Subcutaneous abdominal adipose tissue (tissue), 5 donors: ENCODE measurements at regions not wholly inside any gene's neighbourhood (a gene's known extent, or its start where the extent isn't known, plus 50 kb on each side); places are given as distances from the start of the nearest gene placed in this dataset.

Source experiments
- H3K27ac ChIP-seq: one replicate; pipeline ENCODE4 v1.7.0; 2013; ENCODE audit warnings: low read depth, mild to moderate bottlenecking, inconsistent platforms, low read length, moderate library complexity
- H3K27me3 ChIP-seq, 5 donors: one replicate each; pipeline ENCODE4 v1.7.0; 2013; ENCODE audit warnings: low read length in 5 of 5, inconsistent platforms in 1 of 5; ENCODE audit not compliant: control insufficient read depth in 5 of 5, insufficient read depth in 4 of 5
- H3K36me3 ChIP-seq, 5 donors: one replicate each; pipeline ENCODE4 v1.7.0; 2013; ENCODE audit warnings: low read length in 5 of 5; ENCODE audit not compliant: control insufficient read depth in 5 of 5, insufficient read depth in 5 of 5
- H3K4me1 ChIP-seq, 5 donors: one replicate each; pipeline ENCODE4 v1.7.0; 2013; ENCODE audit warnings: low read length in 5 of 5, mild to moderate bottlenecking in 3 of 5, moderate library complexity in 1 of 5; ENCODE audit not compliant: control insufficient read depth in 5 of 5, insufficient read depth in 5 of 5
- H3K4me3 ChIP-seq, 5 donors: one replicate each; pipeline ENCODE4 v1.7.0; 2013; ENCODE audit warnings: low read length in 5 of 5, low read depth in 1 of 5
- H3K9ac ChIP-seq, 5 donors: one replicate each; pipeline ENCODE4 v1.7.0; 2013; ENCODE audit warnings: low read length in 5 of 5, mild to moderate bottlenecking in 4 of 5, moderate library complexity in 3 of 5
- H3K9me3 ChIP-seq, 5 donors: one replicate each; pipeline ENCODE4 v1.7.0; 2013; ENCODE audit warnings: low read length in 5 of 5; ENCODE audit not compliant: control insufficient read depth in 5 of 5
- donor health status: healthy.
- donor health status: healthy.
- donor health status: healthy.
- donor health status: healthy.
- donor health status: healthy.

GRCh38 chr2:181389524-181389923 lies 67.7 kb upstream of the ITGA4 start:
- no peaks in the 10 kb centered on the region for H3K9me3 ChIP-seq
- H3K27me3 ChIP-seq: no peaks in the 10 kb centered on the region
- peaks cover 0 to 3% (median 0%) of the 10 kb centered on the region in 5 donors for H3K4me1 ChIP-seq
- no peak overlapping the region for H3K27ac ChIP-seq
- no peaks in the 10 kb centered on the region for H3K36me3 ChIP-seq
- no peak overlapping the region for H3K4me3 ChIP-seq
- no peak overlapping the region for H3K9ac ChIP-seq

- H3K4me1 ChIP-seq: peaks cover 0 to 6% (median 0%) of the 10 kb centered on the region in 5 donors
- H3K27me3 ChIP-seq: no peaks in the 10 kb centered on the region
- H3K36me3 ChIP-seq: no peaks in the 10 kb centered on the region
- no peak overlapping the region for H3K27ac ChIP-seq
- no peak overlapping the region for H3K9ac ChIP-seq
- H3K9me3 ChIP-seq: no peaks in the 10 kb centered on the region
- no peak overlapping the region for H3K4me3 ChIP-seq
These were observed 63.7 kb upstream of the ITGA4 start for GRCh38 chr2:181393472-181393871.

- Histone ChIP-seq H3K4me1 (peaks cover 0 to 6% (median 0%) of the 10 kb centered on the region in 5 donors), H3K9me3 (no peaks in the 10 kb centered on the region), H3K36me3 (no peaks in the 10 kb centered on the region), H3K27ac (no peak overlapping the region), H3K4me3 (no peak overlapping the region), H3K27me3 (no peaks in the 10 kb centered on the region), H3K9ac (no peak overlapping the region)
These were observed 62.3 kb upstream of the ITGA4 start for GRCh38 chr2:181394741-181395437.

- no peak overlapping the region for H3K27ac ChIP-seq
- no peaks in the 10 kb centered on the region for H3K27me3 ChIP-seq
- H3K9me3 ChIP-seq: no peaks in the 10 kb centered on the region
- no peak overlapping the region for H3K4me3 ChIP-seq
- no peaks in the 10 kb centered on the region for H3K36me3 ChIP-seq
- H3K9ac ChIP-seq: no peak overlapping the region
- H3K4me1 ChIP-seq: peaks cover 0 to 6% (median 0%) of the 10 kb centered on the region in 5 donors
These were observed 61.3 kb upstream of the ITGA4 start for GRCh38 chr2:181395851-181396250.

- Histone ChIP-seq H3K4me3 (no peak overlapping the region), H3K9ac (no peak overlapping the region), H3K36me3 (no peaks in the 10 kb centered on the region), H3K27ac (no peak overlapping the region), H3K27me3 (no peaks in the 10 kb centered on the region), H3K9me3 (no peaks in the 10 kb centered on the region), H3K4me1 (peaks cover 0 to 6% (median 0%) of the 10 kb centered on the region in 5 donors)
These were observed 60.7 kb upstream of the ITGA4 start for GRCh38 chr2:181396256-181397123.

GRCh38 chr2:181397331-181397730 lies 59.9 kb upstream of the ITGA4 start:
- no peak overlapping the region for H3K4me3 ChIP-seq
- H3K9ac ChIP-seq: no peak overlapping the region
- H3K9me3 ChIP-seq: no peaks in the 10 kb centered on the region
- H3K27ac ChIP-seq: no peak overlapping the region
- H3K27me3 ChIP-seq: no peaks in the 10 kb centered on the region
- peaks cover 0 to 6% (median 0%) of the 10 kb centered on the region in 5 donors for H3K4me1 ChIP-seq
- H3K36me3 ChIP-seq: no peaks in the 10 kb centered on the region

GRCh38 chr2:181398000-181398399 lies 59.2 kb upstream of the ITGA4 start:
- no peaks in the 10 kb centered on the region for H3K27me3 ChIP-seq
- H3K4me3 ChIP-seq: no peak overlapping the region
- no peak overlapping the region for H3K9ac ChIP-seq
- no peaks in the 10 kb centered on the region for H3K36me3 ChIP-seq
- no peak overlapping the region for H3K27ac ChIP-seq
- H3K9me3 ChIP-seq: no peaks in the 10 kb centered on the region
- peaks cover 0 to 6% (median 0%) of the 10 kb centered on the region in 5 donors for H3K4me1 ChIP-seq

- H3K27ac ChIP-seq: no peak overlapping the region
- no peaks in the 10 kb centered on the region for H3K9me3 ChIP-seq
- no peaks in the 10 kb centered on the region for H3K36me3 ChIP-seq
- H3K27me3 ChIP-seq: no peaks in the 10 kb centered on the region
- H3K9ac ChIP-seq: no peak overlapping the region
- no peak overlapping the region for H3K4me3 ChIP-seq
- peaks cover 0 to 3% (median 0%) of the 10 kb centered on the region in 5 donors for H3K4me1 ChIP-seq
These were observed 58.2 kb upstream of the ITGA4 start for GRCh38 chr2:181399027-181399426.

- no peak overlapping the region for H3K9ac ChIP-seq
- H3K27ac ChIP-seq: no peak overlapping the region
- H3K4me3 ChIP-seq: no peak overlapping the region
- H3K9me3 ChIP-seq: no peaks in the 10 kb centered on the region
- no peaks in the 10 kb centered on the region for H3K36me3 ChIP-seq
- no peaks in the 10 kb centered on the region for H3K27me3 ChIP-seq
- H3K4me1 ChIP-seq: no peaks in the 10 kb centered on the region
These were observed 52.7 kb upstream of the ITGA4 start for GRCh38 chr2:181404472-181404871.

GRCh38 chr2:181407171-181407570 lies 50.0 kb upstream of the ITGA4 start:
- Histone ChIP-seq H3K4me1 (no peaks in the 10 kb centered on the region), H3K9me3 (no peaks in the 10 kb centered on the region), H3K36me3 (no peaks in the 10 kb centered on the region), H3K9ac (no peak overlapping the region), H3K27me3 (no peaks in the 10 kb centered on the region), H3K27ac (no peak overlapping the region), H3K4me3 (no peak overlapping the region)
